ENCODE measurements at regions not wholly inside any gene's neighbourhood (a gene's known extent, or its start where the extent isn't known, plus 50 kb on each side); places are given as distances from the start of the nearest gene placed in this dataset.

- TF ChIP-seq CTCF (IDR thresholded peaks at IDR 0.05; ENCODE audit: insufficient read depth in 1 of 2, low read depth in 1 of 2, low read length in 1 of 2, severe bottlenecking in 1 of 2, unreplicated experiment in 1 of 2) = no peak
- DNase-seq = peak in 1 of 2 experiments; percentile 24
- no peak overlapping the region for H3K4me3 Mint-ChIP-seq (ENCODE audit: unreplicated experiment)
- intact Hi-C loops (cut with micrococcal nuclease; ENCODE audit: unreplicated experiment) = loop anchor here (1.0 to 5.0 kb wide), 3 partner anchors 62 to 155 kb away; no protein-coding TSS in a partner anchor
- ChIA-PET CTCF (interaction anchor here (0.6 to 1.9 kb wide), 4 partner anchors 16 to 154 kb away, joined by 4 to 9 read pairs (median 4); no protein-coding TSS in a partner anchor), POLR2A (interaction anchor here (0.5 kb wide), 1 partner anchor 48 kb away, joined by 3 read pairs; no protein-coding TSS in a partner anchor)
- Histone ChIP-seq H3K4me1 (peaks cover 3% of the 10 kb centered on the region; the same call in 1 of the 2 replicates), H3K4me3 (ENCODE audit: low read depth, low read length) (no peak overlapping the region), H3K36me3 (ENCODE audit: control insufficient read depth, insufficient read depth, low read length) (no peaks in the 10 kb centered on the region), H3K27me3 (replicated peaks; ENCODE audit: control insufficient read depth, insufficient read depth, low read length) (no peaks in the 10 kb centered on the region), H3K9me3 (no peaks in the 10 kb centered on the region)
- H3K27ac Mint-ChIP-seq (ENCODE audit: unreplicated experiment) = no peak overlapping the region
- peaks cover 2% of the 10 kb centered on the region for H3K27me3 Mint-ChIP-seq (ENCODE audit: insufficient read depth, unreplicated experiment)
- BruUV-seq (replicated peaks) = no TSS peak
- peaks cover 6% of the 10 kb centered on the region for H3K4me1 Mint-ChIP-seq (ENCODE audit: low read depth, unreplicated experiment)
- no peaks in the 10 kb centered on the region for H3K9me3 Mint-ChIP-seq (ENCODE audit: unreplicated experiment)
- no peaks in the 10 kb centered on the region for H3K36me3 Mint-ChIP-seq (ENCODE audit: insufficient read depth, unreplicated experiment)
Observed at GRCh38 chr14:36450550-36450949, 69.5 kb downstream of the NKX2-1 start.

- CTCF ChIA-PET = interaction anchor here (1.0 to 1.9 kb wide), 2 partner anchors 75 to 104 kb away, joined by 4 to 9 read pairs; no protein-coding TSS in a partner anchor
- Mint-ChIP-seq H3K27me3 (ENCODE audit: insufficient read depth, unreplicated experiment) (peaks cover 2% of the 10 kb centered on the region), H3K27ac (ENCODE audit: unreplicated experiment) (no peak overlapping the region), H3K9me3 (ENCODE audit: unreplicated experiment) (no peaks in the 10 kb centered on the region), H3K4me3 (ENCODE audit: unreplicated experiment) (no peak overlapping the region), H3K36me3 (ENCODE audit: insufficient read depth, unreplicated experiment) (no peaks in the 10 kb centered on the region), H3K4me1 (ENCODE audit: low read depth, unreplicated experiment) (peaks cover 6% of the 10 kb centered on the region)
- intact Hi-C loops (cut with micrococcal nuclease; ENCODE audit: unreplicated experiment) = loop anchor here (1.0 to 5.0 kb wide), 3 partner anchors 62 to 155 kb away; no protein-coding TSS in a partner anchor
- POLR2A ChIA-PET = interaction anchor here (0.5 kb wide), 1 partner anchor 49 kb away, joined by 3 read pairs; no protein-coding TSS in a partner anchor
- H3K4me1 ChIP-seq = peaks cover 2% of the 10 kb centered on the region; the same call in 1 of the 2 replicates
- DNase-seq = no peak
- no peak for TF ChIP-seq CTCF (IDR thresholded peaks at IDR 0.05; ENCODE audit: insufficient read depth in 1 of 2, low read depth in 1 of 2, low read length in 1 of 2, severe bottlenecking in 1 of 2, unreplicated experiment in 1 of 2)
- no peak overlapping the region for H3K4me3 ChIP-seq (ENCODE audit: low read depth, low read length)
- H3K9me3 ChIP-seq = no peaks in the 10 kb centered on the region
- no TSS peak for BruUV-seq (replicated peaks)
- H3K27me3 ChIP-seq (replicated peaks; ENCODE audit: control insufficient read depth, insufficient read depth, low read length) = no peaks in the 10 kb centered on the region
- H3K36me3 ChIP-seq (ENCODE audit: control insufficient read depth, insufficient read depth, low read length) = no peaks in the 10 kb centered on the region
Observed at GRCh38 chr14:36449903-36450302, 70.1 kb downstream of the NKX2-1 start.

GRCh38 chr14:36443374-36443773 lies 76.7 kb downstream of the NKX2-1 start:
- H3K27ac Mint-ChIP-seq (ENCODE audit: unreplicated experiment) = no peak overlapping the region
- Histone ChIP-seq H3K36me3 (ENCODE audit: control insufficient read depth, insufficient read depth, low read length) (no peaks in the 10 kb centered on the region), H3K9me3 (no peaks in the 10 kb centered on the region), H3K4me3 (ENCODE audit: low read depth, low read length) (no peak overlapping the region), H3K27me3 (replicated peaks; ENCODE audit: control insufficient read depth, insufficient read depth, low read length) (no peaks in the 10 kb centered on the region), H3K4me1 (no peaks in the 10 kb centered on the region)
- ChIA-PET POLR2A (no interaction called here), CTCF (no interaction called here)
- no peaks in the 10 kb centered on the region for H3K4me1 Mint-ChIP-seq (ENCODE audit: low read depth, unreplicated experiment)
- no peaks in the 10 kb centered on the region for H3K9me3 Mint-ChIP-seq (ENCODE audit: unreplicated experiment)
- no peak for DNase-seq
- no peak for TF ChIP-seq CTCF (IDR thresholded peaks at IDR 0.05; ENCODE audit: insufficient read depth in 1 of 2, low read depth in 1 of 2, low read length in 1 of 2, severe bottlenecking in 1 of 2, unreplicated experiment in 1 of 2)
- no peak overlapping the region for H3K4me3 Mint-ChIP-seq (ENCODE audit: unreplicated experiment)
- BruUV-seq (replicated peaks) = no TSS peak
- peaks cover 2% of the 10 kb centered on the region for H3K27me3 Mint-ChIP-seq (ENCODE audit: insufficient read depth, unreplicated experiment)
- intact Hi-C loops (cut with micrococcal nuclease; ENCODE audit: unreplicated experiment) = no loop called here
- no peaks in the 10 kb centered on the region for H3K36me3 Mint-ChIP-seq (ENCODE audit: insufficient read depth, unreplicated experiment)

Data from Caco-2 (cell line).